Right lobe of liver (tissue), 4 donors: ENCODE measurements at regions not wholly inside any gene's neighbourhood (a gene's known extent, or its start where the extent isn't known, plus 50 kb on each side); places are given as distances from the start of the nearest gene placed in this dataset.
"Not testable (repeated sequence)": the region's sequence is repeated elsewhere in the genome, so short reads cannot be mapped to it uniquely, and the experiment has no call there.

Experiments
- CTCF ChIP-seq, 4 donors: fragments of 200-600 bp in 3 of 4; fragments of 450-650 bp in 1 of 4; IDR thresholded peaks; one replicate each; pipeline versions ENCODE4 v1.5.1 to v1.8.0; 2016 to 2022; ENCODE audit warnings: antibody characterized with exemption in 4 of 4, mild to moderate bottlenecking in 2 of 4
- POLR2A ChIP-seq: fragments of 450-650 bp; IDR thresholded peaks from one replicate; pipeline ENCODE4 v1.6.1; 2017; ENCODE audit warnings: antibody characterized with exemption, mild to moderate bottlenecking
- donor health status: DM: no; HTN: no; CAD: no.
- donor health status: DM: no; HTN: no; CAD: no.
- donor health status: DM: no; HTN: yes; CAD: no.

- TF ChIP-seq POLR2A; CTCF (IDR thresholded peaks at IDR 0.05): not testable (repeated sequence)
These were observed 64.9 kb upstream of the ATP2B4 start for GRCh38 chr1:203561761-203562160.
